RWPE2 (cell line): ENCODE measurements at regions not wholly inside any gene's neighbourhood (a gene's known extent, or its start where the extent isn't known, plus 50 kb on each side); places are given as distances from the start of the nearest gene placed in this dataset.

Experiments used
- ATAC-seq: fragments of 200-7000 bp; cut with Tn5 transposase; 3 replicates; pipeline ENCODE4 v1.9.1; 2021; ENCODE audit warnings: low read depth
- DNase-seq: peaks from one replicate; pipeline ENCODE4 v3.0.0-alpha.2; 2020; ENCODE audit warnings: low spot score
- H3K27ac ChIP-seq: fragments of 450-650 bp; 2 replicates; pipeline ENCODE4 v1.5.1; 2017; ENCODE audit warnings: mild to moderate bottlenecking; ENCODE audit not compliant: poor library complexity, severe bottlenecking
- H3K27me3 ChIP-seq: fragments of 250-450 bp; sonication (Bioruptor Pico); 2 replicates; pipeline ENCODE4 v1.5.1; 2021; ENCODE audit warnings: mild to moderate bottlenecking, moderate library complexity; ENCODE audit not compliant: insufficient read depth, poor library complexity, severe bottlenecking
- H3K36me3 ChIP-seq: fragments of 250-450 bp; sonication (Bioruptor Pico); 2 replicates; pipeline ENCODE4 v1.5.1; 2020; ENCODE audit warnings: low read depth, mild to moderate bottlenecking, moderate library complexity
- H3K4me1 ChIP-seq: fragments of 250-450 bp; sonication (Bioruptor Pico); 2 replicates; pipeline ENCODE4 v1.5.1; 2021; ENCODE audit warnings: mild to moderate bottlenecking, moderate library complexity; ENCODE audit not compliant: insufficient read depth, poor library complexity, severe bottlenecking
- H3K4me3 ChIP-seq: fragments of 250-450 bp; sonication (Bioruptor Pico); 2 replicates; pipeline ENCODE4 v1.5.1; 2021; ENCODE audit warnings: mild to moderate bottlenecking, moderate library complexity; ENCODE audit not compliant: severe bottlenecking
- H3K9me3 ChIP-seq: fragments of 250-450 bp; sonication (Bioruptor Pico); 2 replicates; pipeline ENCODE4 v1.5.1; 2021; ENCODE audit warnings: mild to moderate bottlenecking, moderate library complexity; ENCODE audit not compliant: severe bottlenecking
- TF ChIP-seq, protein P1 (sequence below): fragments of 450-650 bp; IDR thresholded peaks from one replicate; pipeline ENCODE4 v1.5.1; 2017; ENCODE audit warnings: mild to moderate bottlenecking, moderate library complexity; ENCODE audit not compliant: poor library complexity, severe bottlenecking

DNA sequence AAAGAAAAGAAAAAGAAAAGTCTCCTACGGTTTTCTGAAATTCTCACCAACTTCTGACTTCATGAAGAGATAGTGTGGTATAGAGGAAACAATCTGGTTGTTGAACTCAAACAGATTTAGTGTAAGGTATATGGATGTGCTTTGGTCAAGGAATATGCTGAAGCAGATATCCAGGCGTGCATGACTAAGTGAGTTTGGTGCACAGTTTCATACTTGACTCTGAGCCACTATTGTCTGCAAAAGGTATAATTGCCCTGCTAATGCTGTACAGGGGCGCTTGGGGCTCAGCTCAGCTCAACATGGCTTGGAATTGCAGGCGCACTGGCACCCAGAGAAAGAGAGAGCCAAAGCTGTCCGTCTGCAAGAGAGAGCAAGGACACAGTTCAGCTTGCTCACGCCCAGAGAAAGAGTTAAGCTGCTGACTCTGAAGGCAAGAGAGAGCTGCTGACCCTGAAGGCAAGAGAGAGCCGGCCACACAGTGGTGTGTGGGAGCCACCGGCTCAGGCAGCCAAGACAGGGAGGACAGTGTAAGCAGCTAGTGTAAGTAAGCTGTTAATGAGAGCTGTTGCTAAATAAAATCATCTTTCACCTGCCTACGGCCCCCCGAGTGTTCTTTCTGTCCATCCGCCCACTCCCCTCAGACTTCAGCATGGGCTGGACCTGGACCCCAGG is 66.4 kb upstream of the SLC38A4 start:
- TF ChIP-seq, protein P1, sequence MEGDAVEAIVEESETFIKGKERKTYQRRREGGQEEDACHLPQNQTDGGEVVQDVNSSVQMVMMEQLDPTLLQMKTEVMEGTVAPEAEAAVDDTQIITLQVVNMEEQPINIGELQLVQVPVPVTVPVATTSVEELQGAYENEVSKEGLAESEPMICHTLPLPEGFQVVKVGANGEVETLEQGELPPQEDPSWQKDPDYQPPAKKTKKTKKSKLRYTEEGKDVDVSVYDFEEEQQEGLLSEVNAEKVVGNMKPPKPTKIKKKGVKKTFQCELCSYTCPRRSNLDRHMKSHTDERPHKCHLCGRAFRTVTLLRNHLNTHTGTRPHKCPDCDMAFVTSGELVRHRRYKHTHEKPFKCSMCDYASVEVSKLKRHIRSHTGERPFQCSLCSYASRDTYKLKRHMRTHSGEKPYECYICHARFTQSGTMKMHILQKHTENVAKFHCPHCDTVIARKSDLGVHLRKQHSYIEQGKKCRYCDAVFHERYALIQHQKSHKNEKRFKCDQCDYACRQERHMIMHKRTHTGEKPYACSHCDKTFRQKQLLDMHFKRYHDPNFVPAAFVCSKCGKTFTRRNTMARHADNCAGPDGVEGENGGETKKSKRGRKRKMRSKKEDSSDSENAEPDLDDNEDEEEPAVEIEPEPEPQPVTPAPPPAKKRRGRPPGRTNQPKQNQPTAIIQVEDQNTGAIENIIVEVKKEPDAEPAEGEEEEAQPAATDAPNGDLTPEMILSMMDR = no peak
- Histone ChIP-seq H3K4me3 (no peak overlapping the region), H3K27ac (no peak overlapping the region), H3K27me3 (no peaks in the 10 kb centered on the region), H3K9me3 (no peaks in the 10 kb centered on the region), H3K36me3 (no peaks in the 10 kb centered on the region), H3K4me1 (no peaks in the 10 kb centered on the region)
- DNase-seq (no peak), ATAC-seq (no peak)

DNA sequence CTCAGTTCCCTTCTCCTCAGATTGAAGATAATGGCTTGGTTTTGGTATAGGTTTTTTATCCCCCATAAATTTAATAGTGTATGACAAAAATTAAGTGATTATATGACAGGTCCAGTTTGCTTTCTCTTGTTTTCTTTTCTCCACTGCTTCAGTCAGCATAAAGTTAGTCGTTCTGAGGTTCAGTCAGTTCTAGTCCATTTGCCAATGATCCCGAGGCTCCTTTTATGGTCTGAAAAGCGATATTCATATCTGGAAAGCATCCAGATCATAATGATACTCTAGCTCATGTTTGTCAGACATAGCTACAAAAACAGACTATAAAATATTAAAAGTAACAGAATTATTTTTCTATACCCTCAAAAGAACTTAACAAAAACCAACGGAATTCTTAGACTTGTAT is 67.1 kb upstream of the SLC38A4 start:
- H3K9me3 ChIP-seq = no peaks in the 10 kb centered on the region
- no peak overlapping the region for H3K27ac ChIP-seq
- TF ChIP-seq, protein P1 = no peak
- H3K4me1 ChIP-seq = no peaks in the 10 kb centered on the region
- no peaks in the 10 kb centered on the region for H3K36me3 ChIP-seq
- H3K27me3 ChIP-seq = no peaks in the 10 kb centered on the region
- H3K4me3 ChIP-seq = no peak overlapping the region
- no peak for ATAC-seq
- DNase-seq = no peak

DNA sequence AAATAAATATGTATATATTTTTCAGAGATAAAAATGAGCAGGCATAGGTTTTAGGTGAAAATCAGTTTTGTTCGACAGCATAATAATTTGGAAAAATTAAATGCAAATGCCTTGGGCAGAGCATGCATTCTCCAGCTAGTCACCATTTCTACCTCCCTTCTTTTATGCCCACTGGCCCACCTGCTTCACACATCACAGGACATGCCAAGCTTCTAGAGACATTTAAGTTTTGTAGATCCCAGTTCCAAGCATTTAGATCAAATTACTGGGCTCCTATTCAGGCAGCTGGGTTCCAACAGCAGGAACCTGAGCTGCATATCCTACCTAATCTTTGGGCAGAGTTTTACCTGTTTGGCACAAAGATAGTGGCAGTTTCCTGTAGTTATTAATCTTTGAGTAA is 67.6 kb upstream of the SLC38A4 start:
- H3K36me3 ChIP-seq = no peaks in the 10 kb centered on the region
- no peaks in the 10 kb centered on the region for H3K27me3 ChIP-seq
- TF ChIP-seq, protein P1 = no peak
- H3K9me3 ChIP-seq = no peaks in the 10 kb centered on the region
- H3K4me1 ChIP-seq = no peaks in the 10 kb centered on the region
- no peak overlapping the region for H3K27ac ChIP-seq
- DNase-seq (no peak), ATAC-seq (no peak)
- no peak overlapping the region for H3K4me3 ChIP-seq

DNA sequence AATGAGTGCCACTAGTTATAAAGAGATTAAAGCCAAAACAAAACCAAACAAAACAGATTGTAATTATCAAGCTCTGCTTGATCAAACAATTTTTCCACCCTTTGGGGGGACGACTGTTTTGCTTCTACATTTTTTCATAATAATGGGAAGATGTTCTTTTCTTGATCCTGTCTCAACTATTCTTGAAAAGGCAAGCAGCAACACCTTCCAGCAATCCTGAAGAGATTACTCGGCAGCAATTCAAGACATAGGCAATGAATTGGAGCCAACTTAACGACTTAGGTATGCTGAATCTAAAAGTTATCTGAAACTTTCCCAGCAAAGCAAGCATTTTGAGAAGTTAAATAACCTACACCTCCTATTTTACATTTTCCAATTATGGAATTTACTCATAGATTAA is 69.9 kb upstream of the SLC38A4 start:
- no peak overlapping the region for H3K4me3 ChIP-seq
- TF ChIP-seq, protein P1 = no peak
- no peaks in the 10 kb centered on the region for H3K4me1 ChIP-seq
- ATAC-seq (no peak), DNase-seq (no peak)
- H3K9me3 ChIP-seq = no peaks in the 10 kb centered on the region
- no peak overlapping the region for H3K27ac ChIP-seq
- H3K27me3 ChIP-seq = no peaks in the 10 kb centered on the region
- no peaks in the 10 kb centered on the region for H3K36me3 ChIP-seq

DNA sequence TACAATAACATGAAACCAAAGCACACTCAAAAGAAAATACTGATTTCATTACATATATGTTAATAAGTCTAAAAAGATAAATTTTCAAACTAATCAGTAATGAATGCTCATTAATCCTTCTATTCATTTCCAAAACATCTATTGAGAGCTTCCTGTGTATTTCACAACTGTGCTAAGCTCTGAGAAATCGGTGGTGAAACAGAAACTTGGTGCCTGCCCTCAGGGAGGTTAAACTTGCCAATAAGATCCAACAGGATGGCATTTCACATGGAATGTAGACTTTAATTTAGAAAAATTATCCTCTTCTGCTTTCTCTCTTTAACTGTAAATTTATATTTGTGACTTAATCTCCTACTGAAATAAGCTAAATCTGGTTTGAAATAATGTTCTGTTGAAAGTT is 70.9 kb upstream of the SLC38A4 start:
- H3K9me3 ChIP-seq = no peaks in the 10 kb centered on the region
- ATAC-seq (no peak), DNase-seq (no peak)
- no peaks in the 10 kb centered on the region for H3K4me1 ChIP-seq
- H3K27ac ChIP-seq = no peak overlapping the region
- H3K4me3 ChIP-seq = no peak overlapping the region
- no peaks in the 10 kb centered on the region for H3K36me3 ChIP-seq
- no peaks in the 10 kb centered on the region for H3K27me3 ChIP-seq
- TF ChIP-seq, protein P1 = no peak
